OCI-LY7 (cell line): ENCODE measurements at regions not wholly inside any gene's neighbourhood (a gene's known extent, or its start where the extent isn't known, plus 50 kb on each side); places are given as distances from the start of the nearest gene placed in this dataset.

Source experiments
- CTCF ChIP-seq: fragments of 200-600 bp; sonication (generic); conservative IDR thresholded peaks from 2 replicates; pipeline ENCODE4 v1.5.1; 2014; ENCODE audit warnings: mild to moderate bottlenecking, antibody characterized with exemption, low read length, moderate library complexity, mixed read lengths
- EZH2phosphoT487 ChIP-seq: fragments of 200-600 bp; sonication (generic); IDR thresholded peaks from 2 replicates; pipeline ENCODE4 v1.6.1; 2018; ENCODE audit warnings: low read depth, borderline replicate concordance, mild to moderate bottlenecking, mixed run types, antibody characterized with exemption, low read length, moderate library complexity, mixed read lengths

GRCh38 chr9:28762167-28762566, 1188.9 kb upstream of the C9orf72 start:
- TF ChIP-seq CTCF (no peak), EZH2phosphoT487 (no peak)
